Stomach (tissue), 4 donors: ENCODE measurements at regions not wholly inside any gene's neighbourhood (a gene's known extent, or its start where the extent isn't known, plus 50 kb on each side); places are given as distances from the start of the nearest gene placed in this dataset.

Source experiments
- POLR2A ChIP-seq, 4 donors: fragments of 450-650 bp; IDR thresholded peaks; one replicate each; pipeline ENCODE4 v1.6.1; 2016; ENCODE audit warnings: antibody characterized with exemption in 4 of 4, control low read depth in 2 of 4, mild to moderate bottlenecking in 1 of 4, moderate library complexity in 1 of 4
- TF ChIP-seq, protein P1 (sequence below), 7 experiments: fragments of 450-650 bp in 4 of 7; fragments of 200-600 bp in 3 of 7; sonication (generic) in 3 of 7; IDR thresholded peaks; one replicate each; pipeline ENCODE4 v1.5.1; 2016 to 2019; ENCODE audit warnings: antibody characterized with exemption in 7 of 7, control low read depth in 2 of 7, mild to moderate bottlenecking in 1 of 7

DNA sequence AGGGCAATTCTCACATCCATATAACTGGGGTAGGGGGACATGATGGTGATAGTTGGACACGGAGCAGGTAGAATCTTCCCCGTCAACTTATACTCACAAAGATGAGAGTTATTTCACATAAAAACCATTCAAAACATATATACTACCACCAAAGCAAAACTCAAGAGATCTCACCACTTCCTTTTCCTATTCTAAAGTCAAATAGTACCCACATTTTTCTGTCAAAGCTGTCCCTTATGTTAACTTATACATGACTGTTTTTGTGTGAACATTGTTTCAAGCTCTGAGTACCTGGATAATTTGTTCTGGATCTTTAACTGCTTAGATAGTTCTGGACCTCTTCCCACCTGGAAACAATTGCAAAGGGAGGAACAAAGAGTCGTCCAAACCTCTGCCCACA is 95.5 kb upstream of the MAN2A1 start:
- TF ChIP-seq POLR2A (IDR thresholded peaks at IDR 0.05): no peak
- TF ChIP-seq, protein P1, sequence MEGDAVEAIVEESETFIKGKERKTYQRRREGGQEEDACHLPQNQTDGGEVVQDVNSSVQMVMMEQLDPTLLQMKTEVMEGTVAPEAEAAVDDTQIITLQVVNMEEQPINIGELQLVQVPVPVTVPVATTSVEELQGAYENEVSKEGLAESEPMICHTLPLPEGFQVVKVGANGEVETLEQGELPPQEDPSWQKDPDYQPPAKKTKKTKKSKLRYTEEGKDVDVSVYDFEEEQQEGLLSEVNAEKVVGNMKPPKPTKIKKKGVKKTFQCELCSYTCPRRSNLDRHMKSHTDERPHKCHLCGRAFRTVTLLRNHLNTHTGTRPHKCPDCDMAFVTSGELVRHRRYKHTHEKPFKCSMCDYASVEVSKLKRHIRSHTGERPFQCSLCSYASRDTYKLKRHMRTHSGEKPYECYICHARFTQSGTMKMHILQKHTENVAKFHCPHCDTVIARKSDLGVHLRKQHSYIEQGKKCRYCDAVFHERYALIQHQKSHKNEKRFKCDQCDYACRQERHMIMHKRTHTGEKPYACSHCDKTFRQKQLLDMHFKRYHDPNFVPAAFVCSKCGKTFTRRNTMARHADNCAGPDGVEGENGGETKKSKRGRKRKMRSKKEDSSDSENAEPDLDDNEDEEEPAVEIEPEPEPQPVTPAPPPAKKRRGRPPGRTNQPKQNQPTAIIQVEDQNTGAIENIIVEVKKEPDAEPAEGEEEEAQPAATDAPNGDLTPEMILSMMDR (IDR thresholded peaks at IDR 0.05): no peak
